ENCODE measurements at regions not wholly inside any gene's neighbourhood (a gene's known extent, or its start where the extent isn't known, plus 50 kb on each side); places are given as distances from the start of the nearest gene placed in this dataset.

GRCh38 chr16:6207580-6207979 lies 1110.0 kb upstream of the EEF2KMT start (continued):
- TF ChIP-seq, protein P1, sequence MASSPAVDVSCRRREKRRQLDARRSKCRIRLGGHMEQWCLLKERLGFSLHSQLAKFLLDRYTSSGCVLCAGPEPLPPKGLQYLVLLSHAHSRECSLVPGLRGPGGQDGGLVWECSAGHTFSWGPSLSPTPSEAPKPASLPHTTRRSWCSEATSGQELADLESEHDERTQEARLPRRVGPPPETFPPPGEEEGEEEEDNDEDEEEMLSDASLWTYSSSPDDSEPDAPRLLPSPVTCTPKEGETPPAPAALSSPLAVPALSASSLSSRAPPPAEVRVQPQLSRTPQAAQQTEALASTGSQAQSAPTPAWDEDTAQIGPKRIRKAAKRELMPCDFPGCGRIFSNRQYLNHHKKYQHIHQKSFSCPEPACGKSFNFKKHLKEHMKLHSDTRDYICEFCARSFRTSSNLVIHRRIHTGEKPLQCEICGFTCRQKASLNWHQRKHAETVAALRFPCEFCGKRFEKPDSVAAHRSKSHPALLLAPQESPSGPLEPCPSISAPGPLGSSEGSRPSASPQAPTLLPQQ (tag by site-specific recombination; IDR thresholded peaks at IDR 0.05) = no peak
- no peak for TF ChIP-seq ZNF19 (tag by site-specific recombination; IDR thresholded peaks at IDR 0.05; ENCODE audit: low read depth)
- no peak for TF ChIP-seq GLI2 (tag by site-specific recombination; IDR thresholded peaks at IDR 0.05; ENCODE audit: borderline replicate concordance, low read depth)
- TF ChIP-seq SP3 (tag by site-specific recombination; IDR thresholded peaks at IDR 0.05) = no peak

DNA sequence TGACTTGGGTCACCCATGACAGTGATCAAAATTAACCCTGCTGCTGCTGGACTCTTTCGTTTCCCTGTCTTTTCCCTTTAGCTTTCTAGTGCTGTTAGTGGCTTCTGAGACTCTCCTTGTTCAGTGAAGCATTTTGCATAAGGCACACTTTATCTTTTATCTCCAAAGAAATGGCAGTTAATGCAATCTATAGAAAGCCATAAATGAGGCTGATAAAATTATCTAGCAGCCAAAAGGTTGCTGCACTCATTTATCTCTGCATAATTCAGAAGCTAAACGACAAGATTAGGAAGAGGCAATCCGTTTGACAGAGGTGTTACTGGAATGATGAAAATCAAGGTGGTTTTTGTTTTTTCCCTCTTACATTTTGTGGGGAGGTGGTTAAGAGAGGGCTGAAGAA lies 1109.5 kb upstream of the EEF2KMT start:
- no peaks in the 10 kb centered on the region for H3K9me3 ChIP-seq (ENCODE audit: control insufficient read depth, insufficient read depth, low read depth, low read length)
- H3K27ac ChIP-seq (ENCODE audit: extremely low read depth, low read depth, low read length) = no peak overlapping the region
- ChIA-PET POLR2A (no interaction called here), CTCF (interaction anchor here (0.7 to 0.8 kb wide), 2 partner anchors 11 to 50 kb away, joined by 3 read pairs; no protein-coding TSS in a partner anchor)
- no peaks in the 10 kb centered on the region for H3K4me1 ChIP-seq (ENCODE audit: control insufficient read depth, insufficient read depth, low read length)
- no peak for TF ChIP-seq ZNF623 (tag by site-specific recombination; IDR thresholded peaks at IDR 0.05)
- no peak for TF ChIP-seq BCL11A (tag by site-specific recombination; IDR thresholded peaks at IDR 0.05; ENCODE audit: low read depth)
- TF ChIP-seq, protein P2, sequence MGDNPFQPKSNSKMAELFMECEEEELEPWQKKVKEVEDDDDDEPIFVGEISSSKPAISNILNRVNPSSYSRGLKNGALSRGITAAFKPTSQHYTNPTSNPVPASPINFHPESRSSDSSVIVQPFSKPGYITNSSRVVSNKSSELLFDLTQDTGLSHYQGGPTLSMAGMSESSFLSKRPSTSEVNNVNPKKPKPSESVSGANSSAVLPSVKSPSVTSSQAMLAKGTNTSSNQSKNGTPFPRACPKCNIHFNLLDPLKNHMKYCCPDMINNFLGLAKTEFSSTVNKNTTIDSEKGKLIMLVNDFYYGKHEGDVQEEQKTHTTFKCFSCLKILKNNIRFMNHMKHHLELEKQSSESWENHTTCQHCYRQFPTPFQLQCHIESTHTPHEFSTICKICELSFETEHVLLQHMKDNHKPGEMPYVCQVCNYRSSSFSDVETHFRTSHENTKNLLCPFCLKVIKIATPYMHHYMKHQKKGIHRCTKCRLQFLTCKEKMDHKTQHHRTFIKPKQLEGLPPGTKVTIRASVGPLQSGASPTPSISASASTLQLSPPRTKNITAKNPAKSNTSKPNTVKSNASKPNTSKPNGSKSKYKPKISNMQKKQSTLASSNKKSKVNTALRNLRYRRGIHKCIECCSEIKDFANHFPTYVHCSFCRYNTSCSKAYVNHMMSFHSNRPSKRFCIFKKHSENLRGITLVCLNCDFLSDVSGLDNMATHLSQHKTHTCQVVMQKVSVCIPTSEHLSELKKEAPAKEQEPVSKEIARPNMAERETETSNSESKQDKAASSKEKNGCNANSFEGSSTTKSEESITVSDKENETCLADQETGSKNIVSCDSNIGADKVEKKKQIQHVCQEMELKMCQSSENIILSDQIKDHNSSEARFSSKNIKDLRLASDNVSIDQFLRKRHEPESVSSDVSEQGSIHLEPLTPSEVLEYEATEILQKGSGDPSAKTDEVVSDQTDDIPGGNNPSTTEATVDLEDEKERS (tag by site-specific recombination; IDR thresholded peaks at IDR 0.05) = no peak
- TF ChIP-seq, protein P3, sequence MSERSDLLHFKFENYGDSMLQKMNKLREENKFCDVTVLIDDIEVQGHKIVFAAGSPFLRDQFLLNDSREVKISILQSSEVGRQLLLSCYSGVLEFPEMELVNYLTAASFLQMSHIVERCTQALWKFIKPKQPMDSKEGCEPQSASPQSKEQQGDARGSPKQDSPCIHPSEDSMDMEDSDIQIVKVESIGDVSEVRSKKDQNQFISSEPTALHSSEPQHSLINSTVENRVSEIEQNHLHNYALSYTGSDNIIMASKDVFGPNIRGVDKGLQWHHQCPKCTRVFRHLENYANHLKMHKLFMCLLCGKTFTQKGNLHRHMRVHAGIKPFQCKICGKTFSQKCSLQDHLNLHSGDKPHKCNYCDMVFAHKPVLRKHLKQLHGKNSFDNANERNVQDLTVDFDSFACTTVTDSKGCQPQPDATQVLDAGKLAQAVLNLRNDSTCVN (tag by site-specific recombination; optimal IDR thresholded peaks at IDR 0.05) = no peak
- no peak for TF ChIP-seq ZNF155 (tag by site-specific recombination; IDR thresholded peaks at IDR 0.05)
- no peak for TF ChIP-seq SP3 (tag by site-specific recombination; IDR thresholded peaks at IDR 0.05)
- TF ChIP-seq ZNF10 (tag by site-specific recombination; IDR thresholded peaks at IDR 0.05) = no peak
- TF ChIP-seq ZXDB (tag by site-specific recombination; IDR thresholded peaks at IDR 0.05) = no peak
- TF ChIP-seq HOXC10 (CRISPR knock-in tag; IDR thresholded peaks at IDR 0.05) = no peak
- no peak for TF ChIP-seq ZNF645 (tag by site-specific recombination; IDR thresholded peaks at IDR 0.05)
- TF ChIP-seq, protein P4, sequence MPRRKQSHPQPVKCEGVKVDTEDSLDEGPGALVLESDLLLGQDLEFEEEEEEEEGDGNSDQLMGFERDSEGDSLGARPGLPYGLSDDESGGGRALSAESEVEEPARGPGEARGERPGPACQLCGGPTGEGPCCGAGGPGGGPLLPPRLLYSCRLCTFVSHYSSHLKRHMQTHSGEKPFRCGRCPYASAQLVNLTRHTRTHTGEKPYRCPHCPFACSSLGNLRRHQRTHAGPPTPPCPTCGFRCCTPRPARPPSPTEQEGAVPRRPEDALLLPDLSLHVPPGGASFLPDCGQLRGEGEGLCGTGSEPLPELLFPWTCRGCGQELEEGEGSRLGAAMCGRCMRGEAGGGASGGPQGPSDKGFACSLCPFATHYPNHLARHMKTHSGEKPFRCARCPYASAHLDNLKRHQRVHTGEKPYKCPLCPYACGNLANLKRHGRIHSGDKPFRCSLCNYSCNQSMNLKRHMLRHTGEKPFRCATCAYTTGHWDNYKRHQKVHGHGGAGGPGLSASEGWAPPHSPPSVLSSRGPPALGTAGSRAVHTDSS (tag by site-specific recombination; IDR thresholded peaks at IDR 0.05) = no peak
- no peak for TF ChIP-seq ZNF449 (tag by site-specific recombination; IDR thresholded peaks at IDR 0.05)
- no peak for TF ChIP-seq BCL11B (tag by site-specific recombination; IDR thresholded peaks at IDR 0.05; ENCODE audit: low read depth)
- TF ChIP-seq ZNF239 (tag by site-specific recombination; IDR thresholded peaks at IDR 0.05) = no peak
- TF ChIP-seq KLF10 (tag by site-specific recombination; IDR thresholded peaks at IDR 0.05) = no peak
- no peak overlapping the region for H3K4me3 ChIP-seq (ENCODE audit: low read depth, low read length)
- H3K36me3 ChIP-seq (ENCODE audit: control insufficient read depth in 2 of 2, insufficient read depth in 1 of 2, low read length in 2 of 2) = no peaks in the 10 kb centered on the region

Measured in HEK293 (cell line).